H9 (cell line): ENCODE measurements at regions not wholly inside any gene's neighbourhood (a gene's known extent, or its start where the extent isn't known, plus 50 kb on each side); places are given as distances from the start of the nearest gene placed in this dataset.

Experiments used
- DNase-seq: peaks from one replicate; pipeline ENCODE4 v3.0.0-alpha.2; 2017
- H2AFZ ChIP-seq: one replicate; pipeline ENCODE4 v1.6.1; 2013; ENCODE audit warnings: mild to moderate bottlenecking, low read length, control low read depth, moderate library complexity
- H2AK5ac ChIP-seq: 2 replicates; pipeline ENCODE4 v1.6.1; 2013; ENCODE audit warnings: low read length, control low read depth, mixed read lengths; ENCODE audit not compliant: insufficient read length
- H2BK120ac ChIP-seq: one replicate; pipeline ENCODE4 v1.6.1; 2013; ENCODE audit warnings: low read depth, mild to moderate bottlenecking, low read length, control low read depth, inconsistent platforms; ENCODE audit not compliant: poor library complexity, severe bottlenecking
- H2BK12ac ChIP-seq: 2 replicates; pipeline ENCODE4 v1.6.1; 2013; ENCODE audit warnings: low read length, control low read depth, mixed read lengths, low read depth; ENCODE audit not compliant: insufficient read length
- H2BK15ac ChIP-seq: 2 replicates; pipeline ENCODE4 v1.6.1; 2013; ENCODE audit warnings: low read depth, low read length, control low read depth
- H2BK20ac ChIP-seq: one replicate; pipeline ENCODE4 v1.6.1; 2013; ENCODE audit warnings: low read depth, mild to moderate bottlenecking, low read length, control low read depth, inconsistent platforms; ENCODE audit not compliant: poor library complexity, severe bottlenecking
- H2BK5ac ChIP-seq: 2 replicates; pipeline ENCODE4 v1.6.1; 2013; ENCODE audit warnings: low read length, control low read depth, mixed read lengths; ENCODE audit not compliant: insufficient read length
- H3K14ac ChIP-seq: 2 replicates; pipeline ENCODE4 v1.6.1; 2013; ENCODE audit warnings: low read length, control low read depth; ENCODE audit not compliant: insufficient read depth
- H3K18ac ChIP-seq: 2 replicates; pipeline ENCODE4 v1.6.1; 2013; ENCODE audit warnings: low read depth, mild to moderate bottlenecking, mixed read lengths, low read length, control low read depth; ENCODE audit not compliant: insufficient read length
- H3K23ac ChIP-seq: 2 replicates; pipeline ENCODE4 v1.6.1; 2013; ENCODE audit warnings: low read length, control low read depth, mixed read lengths, low read depth; ENCODE audit not compliant: insufficient read length
- H3K23me2 ChIP-seq: 2 replicates; pipeline ENCODE4 v1.6.1; 2013; ENCODE audit warnings: low read depth, mild to moderate bottlenecking, mixed read lengths, low read length, control low read depth; ENCODE audit not compliant: insufficient read length, poor library complexity, severe bottlenecking
- H3K27ac ChIP-seq: 2 replicates; pipeline ENCODE4 v1.5.1; 2013; ENCODE audit warnings: low read length, control low read depth, mixed read lengths, low read depth; ENCODE audit not compliant: insufficient read length
- H3K27me3 ChIP-seq: 2 replicates; pipeline ENCODE4 v1.6.1; 2013; ENCODE audit warnings: low read length, control low read depth, inconsistent platforms; ENCODE audit not compliant: insufficient read depth
- H3K4ac ChIP-seq: 2 replicates; pipeline ENCODE4 v1.6.1; 2013; ENCODE audit warnings: low read depth, mild to moderate bottlenecking, control low read depth, inconsistent platforms, low read length, moderate library complexity
- H3K4me1 ChIP-seq: 2 replicates; pipeline ENCODE4 v1.6.1; 2013; ENCODE audit warnings: low read length, control low read depth, inconsistent platforms; ENCODE audit not compliant: insufficient read depth
- H3K4me2 ChIP-seq: 2 replicates; pipeline ENCODE4 v1.6.1; 2013; ENCODE audit warnings: low read length, control low read depth, mixed read lengths; ENCODE audit not compliant: insufficient read length, insufficient read depth
- H3K56ac ChIP-seq: 2 replicates; pipeline ENCODE4 v1.6.1; 2013; ENCODE audit warnings: low read depth, mild to moderate bottlenecking, mixed read lengths, low read length, control low read depth; ENCODE audit not compliant: insufficient read length
- H3K79me1 ChIP-seq: 2 replicates; pipeline ENCODE4 v1.6.1; 2013; ENCODE audit warnings: low read depth, mild to moderate bottlenecking, moderate library complexity, low read length, control low read depth, inconsistent platforms; ENCODE audit not compliant: insufficient read depth, poor library complexity, severe bottlenecking
- H3K79me2 ChIP-seq: 2 replicates; pipeline ENCODE4 v1.6.1; 2013; ENCODE audit warnings: low read length, control low read depth, inconsistent platforms; ENCODE audit not compliant: insufficient read depth
- H3K9ac ChIP-seq: 2 replicates; pipeline ENCODE4 v1.6.1; 2013; ENCODE audit warnings: low read length, control low read depth, mixed read lengths; ENCODE audit not compliant: insufficient read length; ENCODE audit errors: extremely low read depth
- H3K9me3 ChIP-seq: one replicate; pipeline ENCODE4 v1.6.1; 2013; ENCODE audit warnings: low read depth, low read length, inconsistent platforms; ENCODE audit not compliant: control insufficient read depth
- H3T11ph ChIP-seq: one replicate; pipeline ENCODE4 v1.6.1; 2013; ENCODE audit warnings: mild to moderate bottlenecking, low read length, control low read depth, inconsistent platforms
- H4K20me1 ChIP-seq: one replicate; pipeline ENCODE4 v1.6.1; 2013; ENCODE audit not compliant: control insufficient read depth, insufficient read length, insufficient read depth
- H4K5ac ChIP-seq: 2 replicates; pipeline ENCODE4 v1.6.1; 2013; ENCODE audit warnings: low read depth, mild to moderate bottlenecking, mixed read lengths, low read length, control low read depth; ENCODE audit not compliant: insufficient read length
- H4K8ac ChIP-seq: replicated peaks from 2 replicates; pipeline ENCODE4 v1.6.1; 2013; ENCODE audit warnings: low read length, control low read depth, mixed read lengths, low read depth; ENCODE audit not compliant: insufficient read length
- H4K91ac ChIP-seq: 2 replicates; pipeline ENCODE4 v1.6.1; 2013; ENCODE audit warnings: low read depth, mild to moderate bottlenecking, moderate library complexity, mixed read lengths, low read length, control low read depth; ENCODE audit not compliant: insufficient read length
- H3K27ac Mint-ChIP-seq, 3 experiments: 2 replicates in 2 of 3; 3 replicates in 1 of 3; pipeline ENCODE4 v1.8.0; 2020 to 2021; ENCODE audit warnings: mixed read lengths in 3 of 3, mild to moderate bottlenecking in 1 of 3, moderate library complexity in 1 of 3
- H3K27me3 Mint-ChIP-seq: 2 replicates; pipeline ENCODE4 v1.8.0; 2021; ENCODE audit warnings: low read depth, mild to moderate bottlenecking, moderate library complexity, mixed read lengths
- H3K36me3 Mint-ChIP-seq, 3 experiments: 2 replicates in 2 of 3; 3 replicates in 1 of 3; pipeline ENCODE4 v1.8.0; 2020 to 2021; ENCODE audit warnings: low read depth in 3 of 3, mixed read lengths in 3 of 3; ENCODE audit not compliant: insufficient read depth in 1 of 3
- H3K4me1 Mint-ChIP-seq, 2 experiments: 2 replicates each; pipeline ENCODE4 v1.8.0; 2020; ENCODE audit warnings: mixed read lengths in 2 of 2
- H3K4me3 Mint-ChIP-seq, 2 experiments: 2 replicates in 1 of 2; 3 replicates in 1 of 2; pipeline ENCODE4 v1.8.0; 2020 to 2021; ENCODE audit warnings: mild to moderate bottlenecking in 2 of 2, mixed read lengths in 2 of 2, moderate library complexity in 1 of 2
- H3K9me3 Mint-ChIP-seq, 2 experiments: 2 replicates in 1 of 2; 3 replicates in 1 of 2; pipeline ENCODE4 v1.8.0; 2020; ENCODE audit warnings: mild to moderate bottlenecking in 2 of 2, mixed read lengths in 2 of 2, moderate library complexity in 1 of 2
- WGBS: extraction: QIAGEN DNeasy Blood & Tissue Kit; methylation state at CpG from one replicate; pipeline ENCODE4 v1.1.7; 2013; ENCODE audit warnings: missing lambda C conversion rate, low lambda C conversion rate, mixed read lengths; ENCODE audit not compliant: insufficient read length; ENCODE audit errors: extremely low coverage; 5-methylcytosine and 5-hydroxymethylcytosine counted together
- TF ChIP-seq, protein P1 (sequence below): fragments of 200-600 bp; sonication (generic); conservative IDR thresholded peaks from 3 replicates; pipeline ENCODE4 v1.8.0; 2021; ENCODE audit warnings: antibody characterized with exemption, mild to moderate bottlenecking

DNA sequence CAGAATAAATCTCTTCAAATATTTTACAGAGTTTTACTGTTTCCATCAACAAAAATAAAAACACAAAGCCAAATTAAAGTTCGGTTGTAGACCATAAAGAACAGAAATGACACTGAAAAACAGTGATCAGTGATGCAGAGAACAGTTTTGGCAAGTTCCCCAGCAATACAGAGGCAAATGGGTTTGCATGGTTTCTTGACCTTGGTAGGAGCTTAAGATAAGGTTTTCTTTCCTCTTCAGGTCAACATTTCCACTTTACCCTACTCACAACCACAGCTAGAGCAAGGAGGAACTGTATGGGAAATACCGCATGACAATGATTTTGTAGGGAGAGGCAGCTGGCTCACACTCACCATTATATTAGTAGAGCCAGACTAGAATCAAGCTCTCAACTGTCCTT lies 199.5 kb downstream of the SH2D4B start:
- H3K79me2 ChIP-seq, result no peaks in the 10 kb centered on the region
- no peak overlapping the region for H3K14ac ChIP-seq
- H2AK5ac ChIP-seq, result no peak overlapping the region
- no peaks in the 10 kb centered on the region; a peak in 1 of 5 replicates for H3K9me3 Mint-ChIP-seq
- WGBS, result no CpG with 5 or more reads among the region's 2 CpGs
- no peak overlapping the region for H4K91ac ChIP-seq
- no peak overlapping the region for H2BK12ac ChIP-seq
- no peak overlapping the region for H3K4me3 Mint-ChIP-seq
- TF ChIP-seq, protein P1, sequence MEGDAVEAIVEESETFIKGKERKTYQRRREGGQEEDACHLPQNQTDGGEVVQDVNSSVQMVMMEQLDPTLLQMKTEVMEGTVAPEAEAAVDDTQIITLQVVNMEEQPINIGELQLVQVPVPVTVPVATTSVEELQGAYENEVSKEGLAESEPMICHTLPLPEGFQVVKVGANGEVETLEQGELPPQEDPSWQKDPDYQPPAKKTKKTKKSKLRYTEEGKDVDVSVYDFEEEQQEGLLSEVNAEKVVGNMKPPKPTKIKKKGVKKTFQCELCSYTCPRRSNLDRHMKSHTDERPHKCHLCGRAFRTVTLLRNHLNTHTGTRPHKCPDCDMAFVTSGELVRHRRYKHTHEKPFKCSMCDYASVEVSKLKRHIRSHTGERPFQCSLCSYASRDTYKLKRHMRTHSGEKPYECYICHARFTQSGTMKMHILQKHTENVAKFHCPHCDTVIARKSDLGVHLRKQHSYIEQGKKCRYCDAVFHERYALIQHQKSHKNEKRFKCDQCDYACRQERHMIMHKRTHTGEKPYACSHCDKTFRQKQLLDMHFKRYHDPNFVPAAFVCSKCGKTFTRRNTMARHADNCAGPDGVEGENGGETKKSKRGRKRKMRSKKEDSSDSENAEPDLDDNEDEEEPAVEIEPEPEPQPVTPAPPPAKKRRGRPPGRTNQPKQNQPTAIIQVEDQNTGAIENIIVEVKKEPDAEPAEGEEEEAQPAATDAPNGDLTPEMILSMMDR, result no peak
- peaks cover 50 to 52% of the 10 kb centered on the region in 2 experiments for H3K4me1 Mint-ChIP-seq
- peaks cover 5% of the 10 kb centered on the region; the same call in 1 of the 2 replicates for H3K4me1 ChIP-seq
- no peak overlapping the region for H2BK5ac ChIP-seq
- H4K20me1 ChIP-seq, result no peaks in the 10 kb centered on the region
- no peaks in the 10 kb centered on the region for H3K79me1 ChIP-seq
- no peak overlapping the region for H3K4me2 ChIP-seq
- no peak overlapping the region for H3K4ac ChIP-seq
- H2BK15ac ChIP-seq, result no peak overlapping the region
- H4K5ac ChIP-seq, result no peak overlapping the region
- DNase-seq, result no peak
- H2AFZ ChIP-seq, result no peak overlapping the region
- no peak overlapping the region for H3K56ac ChIP-seq
- no peak overlapping the region for H3K9ac ChIP-seq
- H3K36me3 Mint-ChIP-seq, result no peaks in the 10 kb centered on the region; a peak in 1 of 7 replicates
- H3K9me3 ChIP-seq, result no peaks in the 10 kb centered on the region
- no peaks in the 10 kb centered on the region for H3K27me3 ChIP-seq
- H2BK120ac ChIP-seq, result no peak overlapping the region
- no peaks in the 10 kb centered on the region for H3K23me2 ChIP-seq
- no peak overlapping the region for H3K27ac ChIP-seq
- H3T11ph ChIP-seq, result no peak overlapping the region
- no peak overlapping the region for H4K8ac ChIP-seq
- H3K18ac ChIP-seq, result no peak overlapping the region
- H3K27ac Mint-ChIP-seq, result peak overlapping the region; percentile 61 to 89 (median 87); a peak in 4 of 7 replicates
- no peak overlapping the region for H3K23ac ChIP-seq
- peak overlapping the region; percentile 45 for H2BK20ac ChIP-seq
- no peaks in the 10 kb centered on the region for H3K27me3 Mint-ChIP-seq
